ENCODE measurements at regions not wholly inside any gene's neighbourhood (a gene's known extent, or its start where the extent isn't known, plus 50 kb on each side); places are given as distances from the start of the nearest gene placed in this dataset.

DNA sequence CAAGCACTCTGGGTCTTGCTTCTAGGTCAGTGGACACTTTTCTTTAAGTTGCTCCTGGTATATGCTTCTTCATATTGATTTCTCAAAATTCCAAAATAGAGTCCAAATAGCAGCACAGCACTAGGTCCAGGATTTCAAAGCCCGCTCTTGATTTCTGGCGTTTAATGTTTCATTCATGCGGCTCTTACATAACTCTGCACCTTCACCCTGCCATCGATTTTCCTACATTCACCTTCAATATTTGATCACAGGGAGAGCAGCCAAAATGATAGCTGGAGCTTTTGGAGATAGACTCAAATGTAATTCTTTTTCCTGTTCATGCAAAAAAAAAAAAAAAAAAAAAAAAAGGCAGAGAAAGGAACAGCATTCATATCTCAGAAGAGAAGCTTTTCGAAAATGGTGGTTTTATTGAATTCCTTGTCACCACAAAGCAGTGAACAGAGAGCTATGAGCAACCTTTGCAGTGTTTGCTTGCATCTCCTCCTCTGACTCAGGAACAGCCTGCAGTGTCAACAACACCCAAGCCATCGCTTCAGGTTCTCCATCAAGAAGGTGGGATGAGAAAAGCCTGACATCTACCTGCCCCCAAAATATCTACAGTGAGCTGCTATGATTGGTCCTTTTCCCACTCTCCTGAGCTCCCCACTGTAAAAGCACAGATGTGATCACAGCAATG, 97.8 kb downstream of the MED10 start:
- TF ChIP-seq, protein P1, sequence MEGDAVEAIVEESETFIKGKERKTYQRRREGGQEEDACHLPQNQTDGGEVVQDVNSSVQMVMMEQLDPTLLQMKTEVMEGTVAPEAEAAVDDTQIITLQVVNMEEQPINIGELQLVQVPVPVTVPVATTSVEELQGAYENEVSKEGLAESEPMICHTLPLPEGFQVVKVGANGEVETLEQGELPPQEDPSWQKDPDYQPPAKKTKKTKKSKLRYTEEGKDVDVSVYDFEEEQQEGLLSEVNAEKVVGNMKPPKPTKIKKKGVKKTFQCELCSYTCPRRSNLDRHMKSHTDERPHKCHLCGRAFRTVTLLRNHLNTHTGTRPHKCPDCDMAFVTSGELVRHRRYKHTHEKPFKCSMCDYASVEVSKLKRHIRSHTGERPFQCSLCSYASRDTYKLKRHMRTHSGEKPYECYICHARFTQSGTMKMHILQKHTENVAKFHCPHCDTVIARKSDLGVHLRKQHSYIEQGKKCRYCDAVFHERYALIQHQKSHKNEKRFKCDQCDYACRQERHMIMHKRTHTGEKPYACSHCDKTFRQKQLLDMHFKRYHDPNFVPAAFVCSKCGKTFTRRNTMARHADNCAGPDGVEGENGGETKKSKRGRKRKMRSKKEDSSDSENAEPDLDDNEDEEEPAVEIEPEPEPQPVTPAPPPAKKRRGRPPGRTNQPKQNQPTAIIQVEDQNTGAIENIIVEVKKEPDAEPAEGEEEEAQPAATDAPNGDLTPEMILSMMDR (IDR thresholded peaks at IDR 0.05): no peak
- no peak for TF ChIP-seq POLR2A (IDR thresholded peaks at IDR 0.05)

All from gastroesophageal sphincter (tissue), 3 donors.